DMS153 (cell line): ENCODE measurements at regions not wholly inside any gene's neighbourhood (a gene's known extent, or its start where the extent isn't known, plus 50 kb on each side); places are given as distances from the start of the nearest gene placed in this dataset.
A peak's percentile ranks its signal among the peaks of the same experiment; 100 is the strongest.

Source experiments
- DNase-seq: peaks from one replicate; lab custom pipeline; 2025; lab: John Stamatoyannopoulos, UW

DNA sequence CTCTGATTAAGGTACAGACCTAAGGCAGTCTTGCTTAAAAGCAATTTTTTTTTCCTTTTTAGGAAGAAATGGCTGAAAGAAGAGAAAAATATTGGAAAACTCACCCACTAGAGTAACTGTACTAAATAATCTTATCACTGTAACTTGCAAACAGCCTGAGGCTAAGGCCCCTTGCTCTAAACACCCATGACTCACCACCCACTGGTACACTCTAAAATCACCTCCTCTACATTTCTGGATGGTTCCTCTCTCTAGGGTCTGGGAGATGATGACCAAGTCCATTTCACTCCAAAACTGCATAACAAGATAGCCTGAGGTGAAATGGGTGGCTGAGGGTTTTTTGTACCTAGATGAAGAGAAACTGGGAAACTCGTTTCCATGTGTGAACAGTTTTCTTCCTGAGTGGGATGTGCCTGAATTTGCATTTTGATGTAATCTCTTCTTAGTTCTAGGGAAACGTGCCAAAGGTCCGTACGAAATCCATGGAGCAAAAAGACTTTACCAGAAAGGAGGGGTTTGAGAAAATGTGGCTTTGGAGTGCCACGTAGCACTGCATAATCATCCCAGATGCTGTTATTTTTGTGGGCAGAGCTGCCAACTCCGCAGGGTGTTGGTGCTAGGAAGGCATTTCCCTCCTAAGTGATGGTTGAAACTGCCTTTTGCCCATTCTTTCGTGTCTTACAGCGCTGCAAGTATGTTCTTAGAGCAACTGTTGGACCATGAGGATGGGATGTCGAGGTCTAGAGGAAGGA lies 113.5 kb upstream of the C10orf90 start:
- no peak for DNase-seq

DNA sequence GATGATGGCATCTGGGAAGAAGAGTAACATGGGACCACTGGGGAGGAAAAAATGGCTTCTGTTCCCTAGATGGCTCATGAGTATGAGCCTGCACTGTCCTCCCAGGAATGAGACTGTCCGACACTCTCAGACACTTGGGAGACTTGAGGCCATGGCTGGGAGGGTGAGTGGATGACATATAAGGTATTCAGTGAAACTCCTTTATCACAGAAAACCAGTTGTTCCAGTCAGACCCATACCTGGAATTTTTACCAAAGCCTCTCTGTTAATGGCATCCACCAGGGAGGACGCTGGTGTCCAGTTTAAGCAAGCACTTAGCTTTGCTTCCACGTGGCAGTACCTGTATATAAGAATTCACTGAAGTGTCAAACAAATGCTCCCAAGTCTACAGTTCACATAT lies 116.7 kb upstream of the C10orf90 start:
- DNase-seq = no peak

DNA sequence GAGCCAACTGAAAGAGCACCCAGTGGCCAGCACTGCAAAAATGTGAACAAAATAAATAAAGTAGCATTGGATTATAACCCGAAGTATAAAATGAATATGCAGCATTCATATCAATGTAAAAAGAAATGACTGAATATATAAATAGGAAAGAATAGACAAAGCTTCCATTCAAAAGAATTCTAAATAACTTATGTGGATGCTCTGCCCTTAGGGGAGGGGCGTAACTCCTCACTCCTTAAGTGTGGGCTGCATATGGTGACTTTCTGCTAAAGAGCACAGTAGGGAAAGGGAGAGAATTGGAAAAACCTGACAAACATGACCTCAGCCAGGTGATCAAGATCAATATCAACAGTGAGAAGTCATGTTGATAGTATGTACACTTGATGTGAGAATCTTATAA lies 109.9 kb upstream of the DOCK1 start:
- DNase-seq = no peak

DNA sequence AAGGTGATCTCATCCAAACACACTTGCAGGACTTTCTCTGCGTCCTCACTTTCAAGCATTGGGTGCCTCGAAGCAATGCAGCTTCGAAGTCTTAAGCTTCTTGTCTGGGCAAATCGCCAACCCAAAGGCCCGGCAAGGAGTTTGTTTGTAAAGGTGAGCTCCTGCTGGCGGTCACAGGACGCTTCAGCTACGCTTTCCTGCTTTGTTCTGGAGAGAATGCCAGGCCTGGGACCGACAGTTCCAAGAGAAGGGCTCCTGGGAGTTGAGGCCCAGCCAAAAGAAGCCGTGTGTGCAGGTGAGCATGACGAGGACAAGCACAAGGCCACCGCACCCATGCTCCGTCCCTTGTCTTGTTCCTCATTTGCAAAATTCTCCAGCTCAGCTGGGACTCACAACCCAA lies 106.6 kb upstream of the DOCK1 start:
- peak; percentile 15 for DNase-seq

DNA sequence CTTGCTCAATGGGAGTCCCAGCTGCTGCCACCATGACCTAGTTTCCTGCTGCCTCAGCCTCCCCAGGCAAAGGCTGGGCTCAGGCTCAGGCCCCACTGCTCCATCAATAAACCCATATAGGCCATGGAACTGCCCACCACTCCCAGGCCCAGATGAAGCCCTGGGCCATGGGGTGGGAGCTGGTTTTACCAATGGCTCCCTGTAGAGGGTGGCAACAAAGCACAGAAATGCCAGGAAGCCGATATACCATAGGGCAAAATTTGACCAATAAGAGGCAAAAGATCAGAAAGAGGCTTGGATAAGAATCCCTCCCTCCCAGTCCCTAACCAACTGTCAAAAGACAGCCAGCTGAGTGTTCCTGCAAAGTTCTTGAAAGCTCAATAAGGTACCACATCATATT lies 101.8 kb upstream of the DOCK1 start:
- DNase-seq = no peak

DNA sequence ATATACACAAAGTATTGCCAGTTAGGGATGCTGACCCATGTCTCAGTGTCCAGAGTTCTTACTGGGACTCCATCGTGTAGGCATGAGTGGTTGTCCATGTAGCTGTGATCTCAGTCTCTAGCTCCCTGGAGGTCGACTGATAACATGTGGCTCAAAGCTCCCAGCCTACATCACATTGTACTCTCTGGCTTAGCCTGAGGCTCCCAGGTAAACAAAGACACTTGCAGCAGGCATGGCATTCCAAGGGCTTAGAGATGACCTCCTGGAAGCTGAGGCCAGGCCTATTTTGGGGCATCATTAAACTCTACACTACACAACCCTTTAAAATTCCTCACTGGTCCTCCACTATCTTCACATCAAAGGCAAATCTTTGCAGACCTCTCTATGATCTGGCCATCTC lies 100.8 kb upstream of the DOCK1 start:
- DNase-seq = no peak

DNA sequence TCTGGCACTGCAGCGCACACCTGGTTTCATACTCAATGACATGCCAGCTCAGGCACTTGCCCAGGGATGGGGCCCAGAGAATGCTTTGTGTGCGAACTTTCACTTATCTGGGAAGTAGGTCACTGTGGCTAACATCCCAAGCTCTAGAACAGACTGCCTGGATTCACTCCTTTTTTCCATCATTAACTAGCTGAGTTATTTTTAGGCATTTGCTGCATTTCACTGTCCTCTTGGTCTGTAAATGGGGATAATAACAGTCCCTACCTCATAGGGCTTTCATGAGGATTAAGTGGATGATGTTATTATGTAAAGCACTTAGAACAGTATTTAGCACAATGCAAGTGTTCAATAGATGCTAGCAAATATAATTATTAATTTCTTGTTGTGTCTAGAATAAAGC lies 98.7 kb upstream of the DOCK1 start:
- DNase-seq = no peak

DNA sequence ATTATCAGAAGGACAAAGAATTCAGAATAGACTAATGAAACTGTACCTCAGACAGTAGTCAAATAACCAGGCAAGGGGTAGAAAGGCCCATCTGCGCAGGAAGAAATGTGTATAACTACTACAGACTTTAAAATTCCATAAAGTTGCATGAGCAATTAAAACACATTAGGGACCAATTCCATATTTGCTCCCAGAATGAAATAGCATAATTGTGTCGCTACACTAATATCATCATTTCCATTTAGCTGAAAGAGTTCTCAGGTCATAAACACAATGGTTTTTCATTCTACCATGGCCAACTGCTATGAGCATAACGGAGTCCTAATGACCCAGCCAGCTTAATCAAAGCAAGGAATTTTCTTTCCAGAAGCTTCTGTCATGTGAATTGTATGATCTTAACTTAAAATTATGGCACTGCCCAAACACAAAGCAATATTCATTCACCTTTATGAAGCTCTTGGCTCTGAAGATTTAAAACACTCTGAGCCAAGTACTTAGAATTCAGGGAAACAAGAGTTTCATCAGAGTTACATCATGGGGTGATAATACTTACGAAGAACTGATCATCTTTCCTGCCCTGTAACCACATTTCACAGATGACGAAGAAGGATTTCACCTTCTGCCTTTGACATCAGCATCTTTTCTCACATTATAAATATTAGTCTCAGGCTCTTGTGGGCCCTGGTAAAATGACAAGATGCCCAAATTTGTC lies 98.1 kb upstream of the DOCK1 start:
- no peak for DNase-seq

DNA sequence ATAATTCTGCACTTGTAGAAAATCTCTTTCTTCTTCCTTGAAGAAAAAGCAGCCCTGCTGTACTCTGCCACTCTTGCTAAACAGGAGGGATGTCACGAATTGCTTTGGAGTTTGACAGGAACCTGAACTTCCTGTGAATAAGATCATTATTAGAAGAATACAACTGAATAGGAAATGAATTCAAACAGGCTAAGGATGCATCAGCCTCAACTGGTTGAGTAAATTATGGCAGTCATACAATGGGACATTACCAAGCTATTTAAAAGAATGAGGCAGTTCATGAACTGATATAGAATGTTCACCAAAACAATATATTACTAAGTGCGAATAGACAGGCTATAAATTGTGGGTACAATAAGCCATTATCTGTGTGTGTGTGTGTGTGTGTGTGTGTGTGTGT lies 97.1 kb upstream of the DOCK1 start:
- no peak for DNase-seq

DNA sequence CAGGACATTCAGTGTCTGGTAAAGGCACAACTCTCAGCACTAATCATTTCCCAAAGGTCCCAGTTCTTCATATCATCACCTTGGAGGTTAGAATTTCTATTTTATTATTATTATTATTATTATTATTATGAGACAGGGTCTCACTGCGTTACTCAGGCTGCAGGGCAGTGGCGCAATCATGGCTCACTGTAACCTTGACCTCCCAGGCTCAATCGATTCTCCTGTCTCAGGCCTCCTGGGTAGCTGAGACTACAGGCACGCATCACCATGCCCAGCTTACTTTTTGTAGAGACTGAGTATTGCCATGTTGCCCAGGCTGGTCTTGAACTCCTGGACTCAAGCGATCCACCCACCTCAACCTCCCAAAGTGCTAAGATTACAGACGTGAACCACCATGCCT lies 91.8 kb upstream of the DOCK1 start:
- no peak for DNase-seq

DNA sequence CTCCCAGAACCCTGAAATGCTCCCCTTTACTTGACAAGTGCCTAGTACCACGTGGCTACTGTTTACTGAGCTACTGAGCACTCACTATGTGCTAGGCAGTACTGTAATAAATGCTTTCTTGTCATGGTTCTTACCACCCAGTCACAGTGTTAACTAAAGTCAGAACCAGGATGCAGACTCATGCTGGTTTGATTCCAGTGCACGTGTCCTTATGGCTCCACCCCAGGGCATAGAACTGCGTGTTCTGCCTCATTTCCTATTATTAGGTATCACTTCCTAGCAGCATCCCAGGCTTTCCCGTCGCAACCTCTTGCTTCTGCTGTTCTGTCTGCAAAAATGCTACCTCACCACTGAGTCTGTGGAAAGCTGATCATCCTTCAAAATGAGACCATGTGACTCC lies 71.7 kb upstream of the DOCK1 start:
- DNase-seq = no peak

DNA sequence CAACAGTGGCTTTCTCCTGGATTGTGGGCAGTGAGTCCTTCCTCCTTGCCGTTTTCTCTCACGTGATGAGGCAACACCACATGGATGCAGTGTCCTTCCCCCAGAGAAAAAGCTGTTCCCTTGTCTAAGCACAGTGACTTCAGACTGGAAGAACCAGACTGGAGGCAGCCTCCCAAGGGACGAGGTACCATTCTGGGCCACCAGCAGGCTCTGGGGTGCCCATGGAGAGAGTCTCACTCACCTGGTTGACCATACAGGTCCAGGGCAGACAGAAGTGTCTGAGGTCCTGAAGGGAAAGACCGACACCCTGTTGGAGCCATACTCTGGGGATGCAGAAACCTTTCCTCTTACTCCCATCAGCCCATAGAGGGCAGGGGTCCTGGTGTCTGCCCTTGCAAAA lies 69.2 kb upstream of the DOCK1 start:
- no peak for DNase-seq

DNA sequence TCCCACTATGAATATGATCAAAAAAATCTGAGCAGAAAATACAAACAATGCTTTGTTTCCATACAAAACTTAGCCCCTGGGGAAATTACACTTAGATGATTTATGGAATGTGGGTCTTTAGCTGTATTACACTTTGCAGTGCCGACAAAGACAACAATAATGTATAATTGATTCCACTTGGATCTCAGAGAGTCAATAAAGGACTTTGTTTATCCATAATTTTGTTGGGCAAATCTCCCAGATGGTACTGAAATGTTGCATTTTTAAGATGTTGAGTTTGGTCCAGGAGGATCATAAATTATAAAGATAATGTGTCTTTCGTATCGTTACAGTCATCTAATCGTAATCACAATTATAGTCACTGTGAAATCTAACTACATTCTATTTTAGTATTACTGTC lies 66.9 kb upstream of the DOCK1 start:
- DNase-seq = peak; percentile 26

DNA sequence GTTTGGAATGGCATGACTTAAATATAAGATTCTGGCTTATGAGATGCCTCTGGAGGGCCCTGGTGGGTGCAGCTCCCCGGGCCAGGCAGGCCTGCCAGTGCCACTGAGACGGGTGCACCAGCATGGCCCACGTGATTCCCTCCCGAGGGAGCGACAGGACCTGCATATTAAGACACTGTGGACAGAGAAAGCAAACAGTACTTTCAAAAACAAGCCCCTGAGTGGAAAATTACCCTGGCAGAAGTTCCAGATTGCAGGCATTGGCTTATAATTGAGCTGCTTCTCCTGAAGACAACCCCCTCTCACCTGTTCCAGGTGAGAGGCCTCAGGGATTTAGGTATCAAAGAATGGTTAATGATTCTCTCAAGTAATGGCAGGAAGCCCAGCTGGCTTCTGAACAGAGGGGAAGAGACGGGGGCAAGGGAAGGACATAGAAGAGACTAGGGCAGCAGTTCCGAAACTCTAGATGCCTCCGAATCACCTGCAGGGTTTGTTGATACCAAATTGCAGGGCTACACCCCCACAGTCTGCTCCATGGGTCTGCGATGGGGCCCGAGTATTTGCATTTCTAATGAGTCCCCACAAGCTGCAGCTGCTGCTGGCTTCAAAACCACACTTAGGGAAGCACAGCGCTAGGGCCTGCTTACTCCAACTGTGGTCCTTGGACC lies 66.0 kb upstream of the DOCK1 start:
- peak; percentile 96 for DNase-seq

DNA sequence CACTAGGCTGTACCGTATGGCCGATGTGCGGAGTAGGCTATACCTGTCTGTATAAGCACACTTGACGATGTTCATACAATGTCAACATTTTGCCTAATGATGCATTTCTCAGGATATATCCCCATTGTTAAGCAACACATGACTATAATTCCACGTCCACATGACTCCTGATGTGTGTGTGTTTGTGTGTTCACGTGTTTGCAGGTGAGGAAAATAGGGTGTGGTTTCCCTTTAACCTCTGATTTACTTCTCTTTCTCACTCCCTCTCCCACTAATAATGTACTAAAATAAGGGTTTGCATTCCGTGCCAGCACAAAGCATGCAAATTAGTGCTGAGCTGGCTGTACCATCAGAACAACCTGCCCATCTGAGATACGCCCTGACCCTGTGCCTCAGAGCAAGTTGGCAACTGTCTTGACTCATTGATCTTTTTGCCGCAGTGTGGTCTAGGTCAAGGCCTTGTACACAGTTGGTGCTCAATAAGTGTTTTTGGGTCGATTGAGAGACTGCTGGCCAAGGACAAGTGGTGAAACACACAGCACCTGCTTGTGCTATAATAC lies 64.6 kb upstream of the DOCK1 start:
- DNase-seq = no peak

DNA sequence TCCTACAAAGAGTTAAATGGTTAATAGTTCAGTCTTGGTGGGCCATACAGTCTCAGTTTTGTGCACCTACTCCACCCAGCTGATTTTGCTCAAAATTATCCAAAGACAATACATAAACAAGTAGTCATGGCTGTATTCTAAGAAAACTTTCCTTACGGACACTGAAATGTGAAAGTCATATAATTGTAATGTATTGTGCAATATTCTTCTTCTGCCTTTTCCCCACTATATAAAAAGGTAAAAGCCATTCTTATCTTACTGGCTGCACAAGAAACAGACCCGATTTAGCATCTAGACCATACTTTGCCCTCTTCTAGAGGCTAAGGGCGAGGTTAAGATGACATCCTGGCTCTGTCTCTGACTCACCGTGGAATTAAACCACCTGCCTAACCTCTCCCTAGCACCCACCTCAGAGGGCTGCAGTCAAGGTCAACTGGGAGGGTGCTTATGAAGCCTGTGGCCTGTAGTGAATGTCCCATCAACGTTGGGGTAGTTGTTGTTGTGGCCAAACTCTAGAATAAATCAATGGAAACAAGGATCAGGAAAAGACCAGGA lies 63.8 kb upstream of the DOCK1 start:
- no peak for DNase-seq

DNA sequence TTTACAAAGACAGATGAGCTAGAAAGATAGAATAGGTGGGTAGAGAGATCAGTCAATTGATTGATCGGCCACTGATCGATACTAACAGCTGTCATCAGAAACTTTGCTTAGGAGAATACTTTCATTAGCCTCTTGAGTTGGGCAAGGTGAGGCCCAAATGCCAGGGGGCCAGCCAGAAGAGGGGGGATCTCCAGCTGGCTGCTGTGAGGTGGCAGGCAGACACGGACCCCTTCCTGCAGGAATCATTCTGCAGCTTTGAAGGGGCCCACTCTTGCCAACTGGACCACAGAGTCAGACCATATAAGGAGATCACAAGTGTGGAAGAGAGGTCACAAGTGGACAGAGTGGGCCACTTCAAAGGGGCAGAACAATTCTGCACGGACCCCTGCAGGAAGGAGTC lies 62.9 kb upstream of the DOCK1 start:
- no peak for DNase-seq

DNA sequence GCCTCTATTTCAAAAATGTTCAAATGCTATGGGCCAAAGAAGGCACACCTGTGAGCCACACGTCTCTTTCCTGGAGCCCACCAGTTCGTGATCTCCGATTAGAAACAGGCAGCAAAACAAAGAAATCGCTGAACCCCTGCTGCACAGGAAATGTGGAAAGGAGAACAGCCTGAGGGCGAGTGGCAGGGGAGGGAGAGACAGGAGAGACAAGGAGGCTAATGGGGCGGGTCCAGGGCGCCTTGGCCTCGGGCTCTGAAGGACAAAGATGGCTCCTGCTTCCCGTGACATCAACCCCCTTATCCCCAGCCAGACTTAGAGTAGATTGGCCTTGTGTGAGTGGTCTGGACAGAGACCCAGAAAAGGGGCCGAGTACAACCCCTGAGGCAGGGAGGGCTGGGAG lies 62.4 kb upstream of the DOCK1 start:
- no peak for DNase-seq

DNA sequence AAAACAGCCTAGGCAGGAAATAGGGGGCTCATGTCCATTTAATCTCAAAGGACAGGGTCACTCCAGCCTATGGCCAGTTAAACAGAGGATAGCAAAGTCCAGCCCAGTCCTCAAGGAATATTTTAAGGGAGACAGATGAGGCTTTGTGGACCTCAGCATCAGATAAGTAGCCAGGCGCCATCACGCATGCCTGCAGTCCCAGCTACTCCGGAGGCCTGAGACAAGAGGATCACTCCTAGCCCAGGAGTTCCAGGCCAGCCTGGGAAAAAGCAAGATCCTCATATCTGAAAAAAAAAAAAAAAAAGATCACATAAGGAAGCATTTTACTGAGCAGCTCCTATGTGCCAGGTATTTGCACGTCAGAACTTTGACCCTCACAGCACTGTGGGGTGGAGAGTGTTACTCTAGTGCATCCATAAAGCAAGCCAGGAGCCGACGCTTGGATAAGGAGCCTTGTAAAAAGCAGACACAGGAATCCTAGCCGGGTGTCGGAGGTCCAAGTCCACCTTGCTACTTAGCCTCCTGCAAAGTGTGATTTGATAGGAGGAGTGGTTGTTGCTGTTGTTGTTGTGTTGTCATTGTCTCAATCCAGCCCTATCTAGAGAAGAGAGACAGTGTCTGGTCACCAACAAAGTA lies 61.8 kb upstream of the DOCK1 start:
- no peak for DNase-seq

DNA sequence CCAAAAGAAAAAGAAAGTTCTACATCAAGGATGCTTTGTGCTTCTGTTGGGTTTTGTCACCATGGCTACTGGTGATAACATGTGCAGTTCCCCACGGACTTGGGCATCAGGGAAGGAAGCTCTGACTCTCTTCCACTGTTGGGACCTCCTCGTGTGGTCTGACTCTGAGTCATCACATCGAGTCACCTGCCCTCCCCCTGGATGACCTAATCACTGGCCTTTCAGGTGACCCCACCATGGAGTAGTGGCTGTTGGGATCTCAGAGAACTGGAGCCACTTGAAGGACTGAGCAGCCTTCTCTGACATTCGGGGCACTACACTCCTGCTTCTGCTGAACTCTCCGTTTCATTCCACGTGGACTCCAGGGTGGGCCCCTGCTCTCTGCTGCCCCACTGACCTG lies 60.8 kb upstream of the DOCK1 start:
- no peak for DNase-seq

DNA sequence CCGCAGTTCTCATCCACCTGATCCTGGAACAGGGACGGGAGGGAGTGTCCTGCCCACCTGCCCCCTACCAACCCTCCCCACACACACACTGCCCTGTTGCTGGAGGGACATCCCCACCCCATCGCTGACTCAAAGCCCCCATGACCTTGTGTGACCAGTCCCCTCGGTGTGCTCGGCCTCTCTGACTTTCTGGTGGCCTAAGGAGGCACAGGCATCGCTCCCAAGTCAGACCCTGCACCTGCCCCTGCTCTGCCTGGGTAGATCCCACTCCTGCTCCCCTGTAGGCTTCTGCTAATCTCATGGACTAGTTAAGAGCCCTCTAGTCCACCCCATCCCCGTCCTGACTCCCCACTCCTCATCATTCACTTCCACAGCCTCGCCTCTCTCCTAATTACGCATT lies 58.8 kb upstream of the DOCK1 start:
- DNase-seq = no peak

DNA sequence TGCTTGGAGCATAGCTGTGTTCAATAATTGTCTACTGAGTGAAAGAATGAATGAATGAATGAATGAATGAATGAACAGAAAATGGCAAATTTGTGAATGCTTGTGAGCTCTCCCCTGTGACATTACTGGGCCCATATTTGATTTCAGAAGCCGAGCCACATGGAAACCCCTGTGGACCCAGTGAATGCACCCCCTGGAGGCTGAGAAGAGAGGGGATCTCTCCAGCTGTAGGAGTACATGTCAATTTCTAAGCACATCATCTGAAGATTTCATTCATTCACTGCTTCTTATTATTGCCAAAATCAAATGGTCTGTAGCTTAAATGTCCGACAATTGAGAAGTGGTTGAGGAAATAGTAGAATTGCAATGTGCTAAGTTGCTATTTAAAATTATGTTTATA lies 58.3 kb upstream of the DOCK1 start:
- DNase-seq = no peak
